Neural progenitor cell (in vitro differentiated cells): ENCODE measurements at regions not wholly inside any gene's neighbourhood (a gene's known extent, or its start where the extent isn't known, plus 50 kb on each side); places are given as distances from the start of the nearest gene placed in this dataset.

ENCODE experiments used
- DNase-seq: peaks from one replicate; pipeline ENCODE4 v3.0.0-alpha.2; 2016; ENCODE audit warnings: low spot score
- H2AFZ ChIP-seq: fragments of 200-600 bp; sonication (generic); replicated peaks from 2 replicates; pipeline ENCODE4 v1.6.1; 2016; ENCODE audit warnings: antibody characterized with exemption
- H3F3A ChIP-seq: fragments of 200-600 bp; sonication (generic); 2 replicates; pipeline ENCODE4 v1.6.1; 2016; ENCODE audit warnings: antibody characterized with exemption, low read depth
- H3K27ac ChIP-seq: fragments of 200-600 bp; sonication (generic); 2 replicates; pipeline ENCODE4 v1.5.1; 2016; ENCODE audit warnings: mild to moderate bottlenecking
- H3K27me3 ChIP-seq: fragments of 200-600 bp; sonication (generic); 2 replicates; pipeline ENCODE4 v1.6.1; 2016; ENCODE audit warnings: mild to moderate bottlenecking, moderate library complexity
- H3K36me3 ChIP-seq: fragments of 200-600 bp; sonication (generic); 2 replicates; pipeline ENCODE4 v1.5.1; 2016
- H3K4me1 ChIP-seq: fragments of 200-600 bp; sonication (generic); 2 replicates; pipeline ENCODE4 v1.6.1; 2016; ENCODE audit warnings: mixed run types
- H3K4me2 ChIP-seq: fragments of 200-600 bp; sonication (generic); 2 replicates; pipeline ENCODE4 v1.6.1; 2016
- H3K4me3 ChIP-seq: fragments of 200-600 bp; sonication (generic); 2 replicates; pipeline ENCODE4 v1.5.1; 2016
- H3K79me2 ChIP-seq: fragments of 200-600 bp; sonication (generic); 2 replicates; pipeline ENCODE4 v1.6.1; 2016; ENCODE audit warnings: low read depth
- H3K9ac ChIP-seq: fragments of 200-600 bp; sonication (generic); 2 replicates; pipeline ENCODE4 v1.6.1; 2016
- H3K9me3 ChIP-seq: fragments of 200-600 bp; sonication (generic); 2 replicates; pipeline ENCODE4 v1.5.1; 2016; ENCODE audit warnings: low read depth
- H4K20me1 ChIP-seq: fragments of 200-600 bp; sonication (generic); 2 replicates; pipeline ENCODE4 v1.6.1; 2016; ENCODE audit warnings: low read depth
- H3K27ac Mint-ChIP-seq: 3 replicates; pipeline ENCODE4 v1.8.0; 2021; ENCODE audit warnings: mixed read lengths
- H3K27me3 Mint-ChIP-seq: 2 replicates; pipeline ENCODE4 v1.8.0; 2022; ENCODE audit warnings: low read depth, mild to moderate bottlenecking, inconsistent platforms, moderate library complexity, mixed read lengths; ENCODE audit not compliant: insufficient read depth
- H3K36me3 Mint-ChIP-seq: 3 replicates; pipeline ENCODE4 v1.8.0; 2021; ENCODE audit warnings: mixed read lengths
- H3K4me1 Mint-ChIP-seq: 3 replicates; pipeline ENCODE4 v1.8.0; 2021; ENCODE audit warnings: mixed read lengths
- H3K4me3 Mint-ChIP-seq: 3 replicates; pipeline ENCODE4 v1.8.0; 2021; ENCODE audit warnings: mild to moderate bottlenecking, moderate library complexity, mixed read lengths
- H3K9me3 Mint-ChIP-seq: 3 replicates; pipeline ENCODE4 v1.8.0; 2020; ENCODE audit warnings: mixed read lengths
- CTCF ChIP-seq: fragments of 200-600 bp; sonication (generic); IDR thresholded peaks from 2 replicates; pipeline ENCODE4 v1.5.1; 2017; ENCODE audit warnings: antibody characterized with exemption, mild to moderate bottlenecking
- EZH2 ChIP-seq: fragments of 200-600 bp; sonication (generic); IDR thresholded peaks from 2 replicates; pipeline ENCODE4 v1.6.1; 2017; ENCODE audit warnings: antibody characterized with exemption, mild to moderate bottlenecking, moderate library complexity
- EZH2phosphoT487 ChIP-seq: fragments of 200-600 bp; sonication (generic); IDR thresholded peaks from 2 replicates; pipeline ENCODE4 v1.6.1; 2017; ENCODE audit warnings: antibody characterized with exemption

DNA sequence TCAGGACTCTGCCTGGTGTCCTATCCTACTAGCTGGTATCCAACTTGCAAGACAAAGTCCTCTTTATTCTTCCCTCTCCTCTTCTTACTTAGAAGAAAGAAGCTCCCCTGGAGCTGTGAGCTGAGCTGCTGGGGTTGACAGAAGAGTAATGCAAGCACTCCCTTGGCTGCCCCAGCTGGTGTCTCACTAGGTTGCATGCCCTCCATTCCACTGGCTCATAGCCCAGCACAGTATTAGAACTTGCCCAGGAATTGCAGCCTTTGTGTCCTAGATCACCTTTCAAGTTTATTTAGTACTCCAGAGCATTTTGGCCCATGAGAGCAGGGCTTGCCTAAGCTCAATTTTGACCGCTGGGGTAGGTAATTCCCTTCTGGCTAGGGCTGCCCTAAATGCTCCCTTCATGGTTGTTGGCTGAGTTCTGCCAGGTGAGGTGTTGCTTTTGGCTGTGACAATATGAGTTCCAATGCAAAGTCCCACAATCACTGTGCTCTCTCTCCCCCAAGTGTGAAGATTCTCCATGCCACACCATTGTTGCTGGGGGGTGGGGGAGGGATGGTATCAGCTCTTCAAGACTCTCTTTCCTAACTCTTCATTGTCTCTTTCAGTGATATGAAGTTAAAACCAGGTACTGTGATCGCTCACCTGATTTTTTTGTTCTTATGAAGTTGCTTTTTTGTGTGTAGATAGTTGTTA lies 317.4 kb upstream of the DDHD1 start:
- no peak for TF ChIP-seq EZH2
- no peak for TF ChIP-seq CTCF
- H3K9me3 ChIP-seq = no peaks in the 10 kb centered on the region
- no peak overlapping the region for H3K4me2 ChIP-seq
- H3K4me3 ChIP-seq = no peak overlapping the region
- no peak overlapping the region for H3K27ac ChIP-seq
- H3K9me3 Mint-ChIP-seq = peaks cover 2% of the 10 kb centered on the region
- no peak overlapping the region for H3K4me3 Mint-ChIP-seq
- H3F3A ChIP-seq = no peaks in the 10 kb centered on the region
- no peak overlapping the region for H2AFZ ChIP-seq
- no peaks in the 10 kb centered on the region for H3K79me2 ChIP-seq
- no peaks in the 10 kb centered on the region for H3K36me3 Mint-ChIP-seq
- no peaks in the 10 kb centered on the region for H3K4me1 Mint-ChIP-seq
- no peak overlapping the region for H3K9ac ChIP-seq
- peaks cover 2% of the 10 kb centered on the region for H3K27me3 Mint-ChIP-seq
- peaks cover 3% of the 10 kb centered on the region for H3K4me1 ChIP-seq
- no peaks in the 10 kb centered on the region for H4K20me1 ChIP-seq
- H3K27ac Mint-ChIP-seq = no peak overlapping the region
- no peak for DNase-seq
- no peaks in the 10 kb centered on the region for H3K36me3 ChIP-seq
- H3K27me3 ChIP-seq = no peaks in the 10 kb centered on the region

GRCh38 chr14:53468876-53469275 lies 315.8 kb upstream of the DDHD1 start:
- Mint-ChIP-seq H3K4me3 (no peak overlapping the region), H3K36me3 (no peaks in the 10 kb centered on the region), H3K27ac (no peak overlapping the region), H3K4me1 (no peaks in the 10 kb centered on the region), H3K27me3 (peaks cover 2% of the 10 kb centered on the region), H3K9me3 (peaks cover 5% of the 10 kb centered on the region)
- Histone ChIP-seq H4K20me1 (no peaks in the 10 kb centered on the region), H3K79me2 (no peaks in the 10 kb centered on the region), H3F3A (no peaks in the 10 kb centered on the region), H3K36me3 (no peaks in the 10 kb centered on the region), H2AFZ (no peak overlapping the region), H3K4me2 (no peak overlapping the region), H3K27ac (no peak overlapping the region), H3K27me3 (no peaks in the 10 kb centered on the region), H3K4me1 (peaks cover 3% of the 10 kb centered on the region), H3K9ac (no peak overlapping the region), H3K9me3 (no peaks in the 10 kb centered on the region), H3K4me3 (no peak overlapping the region)
- DNase-seq = no peak
- TF ChIP-seq EZH2phosphoT487 = no peak
- no peak for TF ChIP-seq CTCF
- no peak for TF ChIP-seq EZH2

DNA sequence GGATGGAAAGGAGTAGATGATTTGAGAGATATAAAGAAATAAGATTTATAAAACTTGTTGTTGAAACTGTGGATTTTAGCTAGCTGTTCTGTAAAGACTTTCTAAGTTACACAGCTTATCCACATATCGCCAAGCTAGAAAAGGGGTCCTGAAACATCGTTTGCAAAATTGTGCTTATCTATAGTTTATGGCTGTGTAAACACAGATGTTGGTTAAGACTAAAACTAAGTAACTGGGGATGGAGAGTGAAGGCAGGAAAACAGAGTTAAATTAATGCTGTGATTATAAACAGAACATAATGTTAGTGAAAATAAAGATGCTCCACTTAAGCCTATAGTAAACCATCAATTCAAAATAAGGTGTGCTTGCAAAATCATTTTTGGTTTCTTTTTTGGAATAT lies 311.3 kb upstream of the DDHD1 start:
- no peaks in the 10 kb centered on the region for H3K36me3 Mint-ChIP-seq
- no peak overlapping the region for H3K4me3 Mint-ChIP-seq
- Histone ChIP-seq H3K79me2 (no peaks in the 10 kb centered on the region), H3K9me3 (no peaks in the 10 kb centered on the region), H3K9ac (no peak overlapping the region), H3K4me2 (no peak overlapping the region), H3K4me3 (no peak overlapping the region), H2AFZ (no peak overlapping the region), H3K27me3 (no peaks in the 10 kb centered on the region), H3K27ac (no peak overlapping the region), H3K4me1 (peaks cover 6% of the 10 kb centered on the region), H3K36me3 (no peaks in the 10 kb centered on the region), H4K20me1 (no peaks in the 10 kb centered on the region), H3F3A (no peaks in the 10 kb centered on the region)
- no peak overlapping the region for H3K27ac Mint-ChIP-seq
- no peaks in the 10 kb centered on the region for H3K4me1 Mint-ChIP-seq
- peaks cover 2% of the 10 kb centered on the region for H3K27me3 Mint-ChIP-seq
- peaks cover 5% of the 10 kb centered on the region for H3K9me3 Mint-ChIP-seq
- TF ChIP-seq EZH2phosphoT487 = no peak
- no peak for TF ChIP-seq CTCF
- TF ChIP-seq EZH2 = no peak
- DNase-seq = no peak
